ENCODE measurements at regions not wholly inside any gene's neighbourhood (a gene's known extent, or its start where the extent isn't known, plus 50 kb on each side); places are given as distances from the start of the nearest gene placed in this dataset.

- TF ChIP-seq POLR2A (IDR thresholded peaks at IDR 0.05): no peak
- TF ChIP-seq, protein P1, sequence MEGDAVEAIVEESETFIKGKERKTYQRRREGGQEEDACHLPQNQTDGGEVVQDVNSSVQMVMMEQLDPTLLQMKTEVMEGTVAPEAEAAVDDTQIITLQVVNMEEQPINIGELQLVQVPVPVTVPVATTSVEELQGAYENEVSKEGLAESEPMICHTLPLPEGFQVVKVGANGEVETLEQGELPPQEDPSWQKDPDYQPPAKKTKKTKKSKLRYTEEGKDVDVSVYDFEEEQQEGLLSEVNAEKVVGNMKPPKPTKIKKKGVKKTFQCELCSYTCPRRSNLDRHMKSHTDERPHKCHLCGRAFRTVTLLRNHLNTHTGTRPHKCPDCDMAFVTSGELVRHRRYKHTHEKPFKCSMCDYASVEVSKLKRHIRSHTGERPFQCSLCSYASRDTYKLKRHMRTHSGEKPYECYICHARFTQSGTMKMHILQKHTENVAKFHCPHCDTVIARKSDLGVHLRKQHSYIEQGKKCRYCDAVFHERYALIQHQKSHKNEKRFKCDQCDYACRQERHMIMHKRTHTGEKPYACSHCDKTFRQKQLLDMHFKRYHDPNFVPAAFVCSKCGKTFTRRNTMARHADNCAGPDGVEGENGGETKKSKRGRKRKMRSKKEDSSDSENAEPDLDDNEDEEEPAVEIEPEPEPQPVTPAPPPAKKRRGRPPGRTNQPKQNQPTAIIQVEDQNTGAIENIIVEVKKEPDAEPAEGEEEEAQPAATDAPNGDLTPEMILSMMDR (IDR thresholded peaks at IDR 0.05): no peak
These were observed 88.0 kb upstream of the POU2AF2 start for GRCh38 chr11:111157571-111157970.

Measured in testis (tissue), 2 donors.